PC-3 (cell line): ENCODE measurements at regions not wholly inside any gene's neighbourhood (a gene's known extent, or its start where the extent isn't known, plus 50 kb on each side); places are given as distances from the start of the nearest gene placed in this dataset.

Experiments
- EZH2 ChIP-seq: fragments of 300-600 bp; sonication (generic); IDR thresholded peaks from one replicate; pipeline ENCODE4 v1.6.1; 2017; ENCODE audit warnings: antibody characterized with exemption, mild to moderate bottlenecking, low read length; ENCODE audit not compliant: unreplicated experiment
- TF ChIP-seq, protein P1 (sequence below): fragments of 300-600 bp; sonication (generic); conservative IDR thresholded peaks from 2 replicates; pipeline ENCODE4 v1.5.1; 2017; ENCODE audit warnings: antibody characterized with exemption, low read depth, mild to moderate bottlenecking, low read length

- TF ChIP-seq, protein P1, sequence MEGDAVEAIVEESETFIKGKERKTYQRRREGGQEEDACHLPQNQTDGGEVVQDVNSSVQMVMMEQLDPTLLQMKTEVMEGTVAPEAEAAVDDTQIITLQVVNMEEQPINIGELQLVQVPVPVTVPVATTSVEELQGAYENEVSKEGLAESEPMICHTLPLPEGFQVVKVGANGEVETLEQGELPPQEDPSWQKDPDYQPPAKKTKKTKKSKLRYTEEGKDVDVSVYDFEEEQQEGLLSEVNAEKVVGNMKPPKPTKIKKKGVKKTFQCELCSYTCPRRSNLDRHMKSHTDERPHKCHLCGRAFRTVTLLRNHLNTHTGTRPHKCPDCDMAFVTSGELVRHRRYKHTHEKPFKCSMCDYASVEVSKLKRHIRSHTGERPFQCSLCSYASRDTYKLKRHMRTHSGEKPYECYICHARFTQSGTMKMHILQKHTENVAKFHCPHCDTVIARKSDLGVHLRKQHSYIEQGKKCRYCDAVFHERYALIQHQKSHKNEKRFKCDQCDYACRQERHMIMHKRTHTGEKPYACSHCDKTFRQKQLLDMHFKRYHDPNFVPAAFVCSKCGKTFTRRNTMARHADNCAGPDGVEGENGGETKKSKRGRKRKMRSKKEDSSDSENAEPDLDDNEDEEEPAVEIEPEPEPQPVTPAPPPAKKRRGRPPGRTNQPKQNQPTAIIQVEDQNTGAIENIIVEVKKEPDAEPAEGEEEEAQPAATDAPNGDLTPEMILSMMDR, result no peak
- TF ChIP-seq EZH2, result no peak
Observed at GRCh38 chr3:187963677-187964385, 190.1 kb upstream of the LPP start.
